Thymus (tissue), 11 donors: ENCODE measurements at regions not wholly inside any gene's neighbourhood (a gene's known extent, or its start where the extent isn't known, plus 50 kb on each side); places are given as distances from the start of the nearest gene placed in this dataset.

Source experiments
- DNase-seq, 9 donors: peaks; one replicate each; pipeline ENCODE4 v3.0.0-alpha.2; 2013; ENCODE audit warnings: low spot score in 9 of 9, low read depth in 6 of 9, missing footprints in 1 of 9
- H3K27ac ChIP-seq, 2 donors: one replicate each; pipeline ENCODE4 v1.5.1; 2013; ENCODE audit warnings: control low read depth in 1 of 2, low read depth in 1 of 2, low read length in 1 of 2, mild to moderate bottlenecking in 1 of 2, moderate library complexity in 1 of 2
- H3K27me3 ChIP-seq, 2 donors: one replicate each; pipeline ENCODE4 v1.5.1; 2013; ENCODE audit warnings: low read length in 1 of 2; ENCODE audit not compliant: control insufficient read depth in 2 of 2, insufficient read depth in 1 of 2
- H3K36me3 ChIP-seq, 2 donors: one replicate each; pipeline ENCODE4 v1.5.1; 2013; ENCODE audit warnings: low read length in 1 of 2, mild to moderate bottlenecking in 1 of 2, moderate library complexity in 1 of 2; ENCODE audit not compliant: control insufficient read depth in 2 of 2, insufficient read depth in 2 of 2
- H3K4me1 ChIP-seq, 2 donors: one replicate each; pipeline ENCODE4 v1.5.1; 2013; ENCODE audit warnings: low read length in 2 of 2; ENCODE audit not compliant: control insufficient read depth in 2 of 2, insufficient read depth in 2 of 2
- H3K4me3 ChIP-seq, 2 donors: one replicate each; pipeline ENCODE4 v1.5.1; 2013; ENCODE audit warnings: low read length in 2 of 2, control low read depth in 1 of 2, mild to moderate bottlenecking in 1 of 2
- H3K9me3 ChIP-seq, 2 donors: one replicate each; pipeline ENCODE4 v1.5.1; 2013; ENCODE audit warnings: low read length in 1 of 2, mild to moderate bottlenecking in 1 of 2; ENCODE audit not compliant: control insufficient read depth in 2 of 2, insufficient read depth in 1 of 2
- WGBS: extraction: QIAGEN DNeasy Blood & Tissue Kit; methylation state at CpG from one replicate; pipeline ENCODE4 v1.1.7; 2013; 5-methylcytosine and 5-hydroxymethylcytosine counted together
- donor health status: healthy.

DNA sequence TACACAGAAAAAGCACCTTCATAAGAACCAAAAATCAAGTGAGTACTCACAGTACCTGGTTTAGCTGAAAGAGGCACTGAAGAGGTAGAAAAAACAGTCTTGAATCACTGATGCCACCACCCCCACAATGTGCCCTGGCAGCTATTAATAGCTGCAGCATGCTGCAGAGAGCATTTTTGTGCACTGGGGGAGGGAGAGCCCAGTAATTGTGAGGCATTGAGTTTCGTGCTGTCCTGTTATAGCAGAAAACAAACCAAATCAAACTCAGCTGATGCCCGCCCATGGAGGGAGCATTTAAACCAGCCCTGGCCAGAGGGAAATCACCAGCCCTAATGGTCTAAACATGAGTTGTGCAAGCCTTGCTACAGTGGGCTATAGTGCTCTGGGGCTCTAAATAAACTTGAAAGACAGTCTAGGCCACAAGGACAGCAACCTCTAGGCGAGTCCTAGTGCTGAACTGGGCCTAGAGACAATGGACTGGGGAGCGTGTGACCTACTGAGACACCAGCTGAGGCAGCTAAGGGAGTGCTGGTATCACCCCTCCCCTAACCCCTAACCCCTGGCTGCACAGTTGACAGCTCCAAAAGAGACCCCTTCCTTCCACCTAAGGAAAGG is 106.3 kb upstream of the TMLHE start:
- no peak overlapping the region for H3K4me3 ChIP-seq
- 75% methylated on average over 4 of the region's 4 CpGs for WGBS
- peaks cover 2 to 10% of the 10 kb centered on the region in 2 donors for H3K9me3 ChIP-seq
- no peaks in the 10 kb centered on the region for H3K27me3 ChIP-seq
- H3K36me3 ChIP-seq = no peaks in the 10 kb centered on the region
- no peaks in the 10 kb centered on the region for H3K4me1 ChIP-seq
- DNase-seq = no peak
- no peak overlapping the region for H3K27ac ChIP-seq

DNA sequence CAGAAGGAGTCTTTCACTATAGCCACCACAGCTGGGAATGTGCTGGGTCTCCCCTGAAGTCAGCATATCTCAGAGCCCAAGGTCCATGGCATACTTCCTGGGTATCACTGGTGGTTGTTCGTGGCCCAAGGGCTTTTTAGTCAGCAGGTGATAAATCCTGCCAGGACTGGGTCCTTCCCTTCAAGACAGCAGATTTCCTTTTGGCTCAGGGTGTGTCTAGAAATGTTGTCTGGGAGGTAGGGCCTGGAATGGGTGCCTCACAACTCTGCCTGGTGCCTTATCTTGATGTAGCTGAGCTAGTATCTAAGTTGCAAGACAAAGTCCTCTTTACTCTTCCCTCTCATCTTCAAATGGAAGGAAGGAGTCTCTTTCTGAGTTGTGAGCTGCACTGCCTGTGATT is 102.4 kb upstream of the TMLHE start:
- WGBS = 68% methylated on average over 1 of the region's 1 CpG
- Histone ChIP-seq H3K4me1 (no peaks in the 10 kb centered on the region), H3K27ac (no peak overlapping the region), H3K36me3 (no peaks in the 10 kb centered on the region), H3K27me3 (no peaks in the 10 kb centered on the region), H3K9me3 (peaks cover under 1 to 10% of the 10 kb centered on the region in 2 donors), H3K4me3 (no peak overlapping the region)
- DNase-seq = peak in 2 of 9 donors; percentile 2 to 34

DNA sequence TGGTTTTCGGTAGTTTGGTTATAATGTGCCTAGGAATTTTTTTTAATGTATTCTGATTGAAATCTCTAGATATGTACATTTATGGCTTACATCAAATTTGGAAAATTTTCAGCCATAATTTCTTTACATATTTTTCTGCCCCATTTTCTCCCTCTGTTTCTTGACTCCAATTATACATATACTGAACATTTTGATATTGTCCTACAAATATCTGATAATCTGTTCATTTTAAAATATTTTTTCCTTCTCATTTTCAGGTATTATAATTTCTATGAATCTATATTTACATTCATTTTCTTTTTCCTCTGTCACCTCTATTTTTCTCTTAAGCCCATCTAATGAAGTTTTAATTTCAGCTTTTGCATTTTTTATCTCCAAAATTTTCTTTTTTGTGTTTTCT is 82.7 kb upstream of the TMLHE start:
- H3K4me3 ChIP-seq = no peak overlapping the region
- H3K4me1 ChIP-seq = no peaks in the 10 kb centered on the region
- H3K36me3 ChIP-seq = no peaks in the 10 kb centered on the region
- H3K27ac ChIP-seq = no peak overlapping the region
- WGBS = 98% methylated on average over 1 of the region's 1 CpG
- no peak for DNase-seq
- no peaks in the 10 kb centered on the region for H3K27me3 ChIP-seq
- no peaks in the 10 kb centered on the region for H3K9me3 ChIP-seq

DNA sequence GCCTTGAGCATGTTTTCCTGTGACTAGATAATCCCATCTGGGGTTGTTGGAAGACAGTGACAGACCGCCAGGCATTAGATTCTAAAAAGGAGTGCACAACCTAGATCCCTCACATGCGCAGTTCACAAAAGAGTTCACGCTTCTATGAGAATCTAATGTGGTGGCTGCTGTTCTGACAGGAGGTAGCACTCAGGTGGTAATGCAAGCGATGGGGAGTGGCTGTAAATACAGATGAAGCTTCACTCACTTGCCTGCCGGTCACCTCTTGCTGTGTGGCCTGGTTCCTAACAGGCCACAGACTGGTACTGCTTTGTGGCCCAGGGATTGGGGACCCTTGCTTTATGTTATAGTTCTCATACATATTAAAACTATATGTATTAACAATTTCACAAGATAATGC is 81.9 kb upstream of the TMLHE start:
- Histone ChIP-seq H3K36me3 (no peaks in the 10 kb centered on the region), H3K27me3 (no peaks in the 10 kb centered on the region), H3K4me1 (no peaks in the 10 kb centered on the region), H3K27ac (no peak overlapping the region), H3K4me3 (no peak overlapping the region), H3K9me3 (no peaks in the 10 kb centered on the region)
- DNase-seq = no peak
- WGBS = 97% methylated on average over 5 of the region's 5 CpGs

DNA sequence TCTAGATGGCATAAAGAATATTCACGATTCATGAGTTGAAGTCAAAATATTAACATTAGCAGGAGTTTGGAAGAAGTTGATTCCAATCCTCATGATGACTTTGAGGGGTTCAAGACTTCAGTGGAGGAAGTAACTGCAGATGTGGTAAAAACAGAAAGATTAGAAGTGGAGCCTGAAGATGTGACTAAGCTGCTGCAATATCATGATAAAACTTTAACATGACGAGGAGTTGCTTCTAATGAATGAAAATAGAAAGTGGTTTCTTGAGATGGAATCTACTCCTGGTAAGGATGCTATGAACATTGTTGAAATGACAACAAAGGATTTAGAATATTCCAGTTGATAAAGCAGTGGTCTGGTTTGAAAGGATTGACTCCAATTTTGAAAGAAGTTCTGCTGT is 70.1 kb upstream of the TMLHE start:
- H3K4me3 ChIP-seq = no peak overlapping the region
- H3K27ac ChIP-seq = no peak overlapping the region
- H3K36me3 ChIP-seq = no peaks in the 10 kb centered on the region
- H3K9me3 ChIP-seq = no peaks in the 10 kb centered on the region
- H3K27me3 ChIP-seq = no peaks in the 10 kb centered on the region
- H3K4me1 ChIP-seq = no peaks in the 10 kb centered on the region
- 95% methylated on average over 2 of the region's 2 CpGs for WGBS
- DNase-seq = no peak

DNA sequence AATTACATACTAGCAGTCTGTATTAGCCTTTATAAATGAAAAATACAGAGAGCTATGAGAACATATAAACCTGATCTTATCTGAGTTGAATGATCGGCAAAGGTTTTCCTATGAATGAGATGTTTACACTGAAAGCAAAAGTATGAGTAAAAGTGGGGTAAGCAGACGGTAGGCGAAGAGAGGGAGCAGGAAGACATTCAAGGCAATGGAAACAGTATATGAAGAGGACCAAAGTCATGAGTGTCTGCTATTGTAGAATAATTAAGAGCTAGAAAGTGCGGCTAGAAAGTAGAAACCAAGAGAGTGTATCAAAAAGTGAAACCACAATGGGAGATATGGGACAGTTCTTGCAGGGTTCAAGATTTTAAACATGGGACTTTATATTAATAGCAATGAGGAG is 67.0 kb upstream of the TMLHE start:
- WGBS = 96% methylated on average over 4 of the region's 4 CpGs
- Histone ChIP-seq H3K27me3 (no peaks in the 10 kb centered on the region), H3K36me3 (no peaks in the 10 kb centered on the region), H3K4me3 (no peak overlapping the region), H3K9me3 (no peaks in the 10 kb centered on the region), H3K27ac (no peak overlapping the region), H3K4me1 (no peaks in the 10 kb centered on the region)
- DNase-seq = no peak

DNA sequence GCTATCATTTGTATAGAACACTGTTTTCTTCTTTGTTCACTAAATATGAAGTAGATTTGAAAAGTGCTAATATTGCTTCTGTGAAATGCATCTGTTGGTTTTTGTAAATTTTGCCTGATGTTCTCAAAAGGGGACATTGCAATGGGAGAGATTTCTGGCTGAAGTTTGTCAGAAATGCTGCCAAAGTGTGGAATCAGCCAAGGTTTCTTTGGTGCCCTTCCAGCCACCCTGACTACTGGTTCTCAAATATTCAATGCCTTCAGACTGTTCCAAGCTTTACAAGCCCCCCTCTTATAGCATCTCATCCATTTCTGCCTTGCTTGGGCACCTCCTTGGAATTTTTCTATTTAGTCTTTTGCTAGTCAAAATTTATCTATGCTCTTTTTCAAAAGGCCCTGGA is 60.6 kb upstream of the TMLHE start:
- no peak for DNase-seq
- H3K36me3 ChIP-seq = no peaks in the 10 kb centered on the region
- no peak overlapping the region for H3K4me3 ChIP-seq
- no peaks in the 10 kb centered on the region for H3K9me3 ChIP-seq
- H3K27me3 ChIP-seq = no peaks in the 10 kb centered on the region
- no peaks in the 10 kb centered on the region for H3K4me1 ChIP-seq
- no peak overlapping the region for H3K27ac ChIP-seq

DNA sequence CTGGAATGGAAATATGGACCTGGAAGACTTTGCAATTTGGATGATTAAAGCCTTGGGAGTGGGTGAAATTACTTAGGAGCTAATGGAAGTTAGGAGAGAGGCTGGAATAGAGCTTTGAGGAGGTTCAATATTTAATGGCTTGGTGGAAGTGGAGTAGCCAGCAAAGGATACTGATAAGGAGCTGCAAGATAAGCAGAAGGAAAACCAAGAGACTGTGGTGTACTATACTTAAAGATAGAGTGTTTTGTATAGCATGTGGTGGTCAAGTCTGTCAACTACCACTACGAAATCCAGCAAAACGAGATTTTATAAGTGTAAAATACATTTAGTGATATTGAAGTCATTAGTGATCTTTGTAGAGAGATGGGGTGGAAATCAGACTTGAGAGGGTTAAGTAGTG is 54.0 kb upstream of the TMLHE start:
- H3K27ac ChIP-seq = no peak overlapping the region
- no peaks in the 10 kb centered on the region for H3K36me3 ChIP-seq
- no peaks in the 10 kb centered on the region for H3K4me1 ChIP-seq
- H3K4me3 ChIP-seq = no peak overlapping the region
- no peaks in the 10 kb centered on the region for H3K9me3 ChIP-seq
- DNase-seq = no peak
- 92% methylated on average over 2 of the region's 2 CpGs for WGBS
- H3K27me3 ChIP-seq = no peaks in the 10 kb centered on the region
